Endothelial cell of umbilical vein (primary cell): ENCODE measurements at regions not wholly inside any gene's neighbourhood (a gene's known extent, or its start where the extent isn't known, plus 50 kb on each side); places are given as distances from the start of the nearest gene placed in this dataset.

ENCODE experiments used
- BruUV-seq: library from RNA; stranded (reverse); fragments of 400-500 nt; replicated peaks from 2 replicates; lab custom pipeline; 2021; lab: Mats Ljungman, UMichigan
- CTCF ChIA-PET: fragments of 300-600, 350-600 bp; sonication (Branson Sonifier 250); formaldehyde crosslinking; loops from one replicate; lab custom pipeline; 2021; ENCODE audit warnings: antibody characterized with exemption, inconsistent platforms; lab: Charles Lee
- POLR2A ChIA-PET: fragments of 300-600, 350-600 bp; sonication (Branson Sonifier 250); formaldehyde crosslinking; loops from one replicate; lab custom pipeline; 2021; ENCODE audit warnings: antibody characterized with exemption, inconsistent platforms; lab: Charles Lee
- DNase-seq: peaks from one replicate; pipeline ENCODE4 v3.0.0-alpha.2; 2011; ENCODE audit warnings: low read depth, low spot score
- FAIRE-seq: peaks from 2 replicates; lab custom pipeline; 2011; peaks lifted over from hg19 to GRCh38; lab: Jason Lieb, UNC
- H2AFZ ChIP-seq: 2 replicates; pipeline ENCODE4 v1.6.0; 2012; ENCODE audit warnings: low read depth, low read length, control low read depth, inconsistent platforms
- H3K27ac ChIP-seq: 2 replicates; pipeline ENCODE4 v1.5.1; 2011; ENCODE audit warnings: low read depth, mild to moderate bottlenecking, control low read depth, low read length, moderate library complexity; ENCODE audit not compliant: insufficient read depth
- H3K27me3 ChIP-seq, 2 experiments: 2 replicates each; pipeline versions ENCODE4 v1.6.0 to v1.6.1; 2011; ENCODE audit warnings: low read length in 2 of 2, mixed read lengths in 1 of 2; ENCODE audit not compliant: control insufficient read depth in 2 of 2, insufficient read depth in 2 of 2
- H3K36me3 ChIP-seq, 2 experiments: 2 replicates in 1 of 2; 3 replicates in 1 of 2; pipeline ENCODE4 v1.5.1; 2011; ENCODE audit warnings: low read length in 2 of 2, mild to moderate bottlenecking in 1 of 2, moderate library complexity in 1 of 2; ENCODE audit not compliant: control insufficient read depth in 2 of 2, insufficient read depth in 2 of 2; ENCODE audit errors: extremely low read depth in 1 of 2
- H3K4me1 ChIP-seq: 3 replicates; pipeline ENCODE4 v1.5.1; 2011; ENCODE audit warnings: mild to moderate bottlenecking, low read length; ENCODE audit not compliant: control insufficient read depth, insufficient read depth; ENCODE audit errors: extremely low read depth
- H3K4me2 ChIP-seq: 2 replicates; pipeline ENCODE4 v1.6.1; 2011; ENCODE audit warnings: low read length, control low read depth, mixed read lengths; ENCODE audit not compliant: insufficient read depth
- H3K4me3 ChIP-seq, 3 experiments: fragments of 200-600 bp in 1 of 3; sonication (generic), shearing (Covaris generic) in 1 of 3; replicated peaks in 1 of 3; 2 replicates each; pipeline ENCODE4 v1.5.1; 2011 to 2016; ENCODE audit warnings: control low read depth in 3 of 3, low read length in 3 of 3, mild to moderate bottlenecking in 2 of 3, inconsistent platforms in 1 of 3, low read depth in 1 of 3, moderate library complexity in 1 of 3; ENCODE audit not compliant: insufficient read depth in 1 of 3
- H3K79me2 ChIP-seq: 2 replicates; pipeline ENCODE4 v1.6.0; 2012; ENCODE audit warnings: low read length, inconsistent platforms; ENCODE audit not compliant: control insufficient read depth, insufficient read depth
- H3K9ac ChIP-seq: replicated peaks from 2 replicates; pipeline ENCODE3; 2011; ENCODE audit warnings: low read length, control low read depth; ENCODE audit not compliant: insufficient read depth; ENCODE audit errors: extremely low read depth
- H3K9me1 ChIP-seq: replicated peaks from 3 replicates; pipeline ENCODE4 v1.6.0; 2011; ENCODE audit warnings: mild to moderate bottlenecking, low read length; ENCODE audit not compliant: control insufficient read depth, insufficient read depth; ENCODE audit errors: extremely low read depth
- H3K9me3 ChIP-seq: replicated peaks from 2 replicates; pipeline ENCODE4 v1.5.1; 2012; ENCODE audit warnings: low read length, inconsistent platforms; ENCODE audit not compliant: control insufficient read depth, insufficient read depth
- H4K20me1 ChIP-seq: replicated peaks from 2 replicates; pipeline ENCODE3; 2011; ENCODE audit warnings: mild to moderate bottlenecking, low read length; ENCODE audit not compliant: control insufficient read depth, insufficient read depth; ENCODE audit errors: extremely low read depth
- CTCF ChIP-seq, 2 donors: IDR thresholded peaks; 1 replicate in 1 of 2; 2 replicates in 1 of 2; pipeline ENCODE4 v1.5.1; 2011; ENCODE audit warnings: low read length in 2 of 2, mild to moderate bottlenecking in 2 of 2, moderate library complexity in 2 of 2, control low read depth in 1 of 2, inconsistent platforms in 1 of 2, low read depth in 1 of 2; ENCODE audit not compliant: insufficient read depth in 1 of 2; ENCODE audit errors: extremely low read depth in 1 of 2
- EZH2 ChIP-seq: IDR thresholded peaks from 2 replicates; pipeline ENCODE4 v1.6.1; 2012; ENCODE audit warnings: borderline replicate concordance, low read depth, mild to moderate bottlenecking, moderate library complexity, low read length, inconsistent platforms; ENCODE audit not compliant: severe bottlenecking
- FOS ChIP-seq: IDR thresholded peaks from 2 replicates; pipeline ENCODE4 v1.6.1; 2011; ENCODE audit warnings: mild to moderate bottlenecking, low read length, moderate library complexity, borderline replicate concordance; ENCODE audit not compliant: insufficient read depth
- GATA2 ChIP-seq: IDR thresholded peaks from 2 replicates; pipeline ENCODE4 v1.7.0; 2011; ENCODE audit warnings: low read depth, mild to moderate bottlenecking, moderate library complexity, mixed read lengths, low read length; ENCODE audit not compliant: insufficient read length, insufficient read depth
- JUN ChIP-seq: IDR thresholded peaks from 2 replicates; pipeline ENCODE4 v1.6.1; 2011; ENCODE audit warnings: borderline replicate concordance, low read depth; ENCODE audit not compliant: insufficient read length, insufficient read depth
- MYC ChIP-seq: IDR thresholded peaks from one replicate; pipeline ENCODE4 v1.6.1; 2011; ENCODE audit warnings: mild to moderate bottlenecking, low read depth, low read length
- POLR2A ChIP-seq: IDR thresholded peaks from 2 replicates; pipeline ENCODE4 v1.6.1; 2012; ENCODE audit warnings: low read depth, mild to moderate bottlenecking, control low read depth, low read length
- POLR2AphosphoS5 ChIP-seq: IDR thresholded peaks from 2 replicates; pipeline ENCODE4 v1.6.1; 2012; ENCODE audit warnings: low read depth, mild to moderate bottlenecking, control low read depth, low read length, moderate library complexity; ENCODE audit not compliant: insufficient read depth
- dilution Hi-C: fragments of 300-500 bp; cut with MboI; formaldehyde crosslinking; loops from one replicate; pipeline ENCODE4 v1.15.0; 2019; ENCODE audit warnings: low sequenced_read_pairs; ENCODE audit not compliant: extremely low pct_ligation_motif_present
- intact Hi-C: fragments of 100-400 bp; cut with micrococcal nuclease; formaldehyde crosslinking; loops from one replicate; pipeline ENCODE4 v1.10.0; 2022
- TF ChIP-seq, protein P1 (sequence below): IDR thresholded peaks from 2 replicates; pipeline ENCODE4 v1.6.1; 2011; ENCODE audit not compliant: insufficient read depth, insufficient read length

- H3K4me2 ChIP-seq, result peak overlapping the region; percentile 56
- peak; percentile 90 for DNase-seq
- peak overlapping the region; percentile 28 for H2AFZ ChIP-seq
- peak; percentile 61 for TF ChIP-seq POLR2AphosphoS5
- TF ChIP-seq EZH2, result no peak
- peak; percentile 21 for TF ChIP-seq GATA2
- TF ChIP-seq MYC, result no peak
- TF ChIP-seq JUN, result peak; percentile 72
- TF ChIP-seq, protein P1, sequence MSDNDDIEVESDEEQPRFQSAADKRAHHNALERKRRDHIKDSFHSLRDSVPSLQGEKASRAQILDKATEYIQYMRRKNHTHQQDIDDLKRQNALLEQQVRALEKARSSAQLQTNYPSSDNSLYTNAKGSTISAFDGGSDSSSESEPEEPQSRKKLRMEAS, result no peak
- no peak for TF ChIP-seq POLR2A
- TF ChIP-seq FOS, result peak; percentile 97
- no peak for TF ChIP-seq CTCF (IDR thresholded peaks at IDR 0.05; ENCODE audit: extremely low read depth in 1 of 2, insufficient read depth in 1 of 2, low read depth in 1 of 2, low read length in 2 of 2)
- no peak overlapping the region for H3K9ac ChIP-seq
- no peaks in the 10 kb centered on the region for H4K20me1 ChIP-seq
- H3K79me2 ChIP-seq, result no peaks in the 10 kb centered on the region
- H3K27ac ChIP-seq, result peak overlapping the region; percentile 62
- H3K4me1 ChIP-seq, result peaks cover 23% of the 10 kb centered on the region
- intact Hi-C loops, result loop anchor here (1.0 kb wide), 1 partner anchor 19 kb away; no protein-coding TSS in a partner anchor
- BruUV-seq, result no TSS peak
- ChIA-PET CTCF (interaction anchor here (0.8 to 1.9 kb wide), 8 partner anchors 10 to 751 kb away, joined by 3 to 6 read pairs (median 4); no protein-coding TSS in a partner anchor), POLR2A (no interaction called here)
- FAIRE-seq, result peak; percentile 86
- dilution Hi-C loops, result no loop called here
- H3K4me3 ChIP-seq, result peak overlapping the region in 1 of 3 experiments; percentile 5
- H3K27me3 ChIP-seq, result no peaks in the 10 kb centered on the region
- no peaks in the 10 kb centered on the region for H3K9me3 ChIP-seq
- no peaks in the 10 kb centered on the region for H3K36me3 ChIP-seq
- H3K9me1 ChIP-seq, result no peaks in the 10 kb centered on the region
Observed at GRCh38 chr2:173590276-173590861, 235.7 kb downstream of the CDCA7 start.
